ENCODE measurements at regions not wholly inside any gene's neighbourhood (a gene's known extent, or its start where the extent isn't known, plus 50 kb on each side); places are given as distances from the start of the nearest gene placed in this dataset.

GRCh38 chr6:80638213-80639055 lies 532.0 kb downstream of the BCKDHB start:
- TF ChIP-seq POLR2A (IDR thresholded peaks at IDR 0.05) (no peak), CTCF (IDR thresholded peaks at IDR 0.05) (no peak), POLR2AphosphoS5 (IDR thresholded peaks at IDR 0.05; ENCODE audit: insufficient read depth in 1 of 2, low read depth in 1 of 2) (peak in 1 of 2 donors; percentile 17)
